ENCODE measurements at regions not wholly inside any gene's neighbourhood (a gene's known extent, or its start where the extent isn't known, plus 50 kb on each side); places are given as distances from the start of the nearest gene placed in this dataset.

GRCh38 chr6:48206091-48206490 lies 95.1 kb upstream of the PTCHD4 start:
- TF ChIP-seq, protein P1, sequence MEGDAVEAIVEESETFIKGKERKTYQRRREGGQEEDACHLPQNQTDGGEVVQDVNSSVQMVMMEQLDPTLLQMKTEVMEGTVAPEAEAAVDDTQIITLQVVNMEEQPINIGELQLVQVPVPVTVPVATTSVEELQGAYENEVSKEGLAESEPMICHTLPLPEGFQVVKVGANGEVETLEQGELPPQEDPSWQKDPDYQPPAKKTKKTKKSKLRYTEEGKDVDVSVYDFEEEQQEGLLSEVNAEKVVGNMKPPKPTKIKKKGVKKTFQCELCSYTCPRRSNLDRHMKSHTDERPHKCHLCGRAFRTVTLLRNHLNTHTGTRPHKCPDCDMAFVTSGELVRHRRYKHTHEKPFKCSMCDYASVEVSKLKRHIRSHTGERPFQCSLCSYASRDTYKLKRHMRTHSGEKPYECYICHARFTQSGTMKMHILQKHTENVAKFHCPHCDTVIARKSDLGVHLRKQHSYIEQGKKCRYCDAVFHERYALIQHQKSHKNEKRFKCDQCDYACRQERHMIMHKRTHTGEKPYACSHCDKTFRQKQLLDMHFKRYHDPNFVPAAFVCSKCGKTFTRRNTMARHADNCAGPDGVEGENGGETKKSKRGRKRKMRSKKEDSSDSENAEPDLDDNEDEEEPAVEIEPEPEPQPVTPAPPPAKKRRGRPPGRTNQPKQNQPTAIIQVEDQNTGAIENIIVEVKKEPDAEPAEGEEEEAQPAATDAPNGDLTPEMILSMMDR (IDR thresholded peaks at IDR 0.05), result no peak
- TF ChIP-seq POLR2AphosphoS5 (IDR thresholded peaks at IDR 0.05) (no peak), POLR2A (IDR thresholded peaks at IDR 0.05) (no peak)

Measured in prostate gland (tissue), 2 donors.